NB4 (cell line): ENCODE measurements at regions not wholly inside any gene's neighbourhood (a gene's known extent, or its start where the extent isn't known, plus 50 kb on each side); places are given as distances from the start of the nearest gene placed in this dataset.

Experiments
- CTCF ChIP-seq: IDR thresholded peaks from one replicate; pipeline ENCODE4 v1.5.1; 2012; ENCODE audit warnings: low read depth, low read length
- MYC ChIP-seq: IDR thresholded peaks from 2 replicates; pipeline ENCODE4 v1.6.1; 2011; ENCODE audit warnings: low read depth, low read length
- POLR2A ChIP-seq: IDR thresholded peaks from 2 replicates; pipeline ENCODE4 v1.6.1; 2011; ENCODE audit warnings: mild to moderate bottlenecking; ENCODE audit not compliant: insufficient read length; ENCODE audit errors: extremely low read depth
- TF ChIP-seq, protein P1 (sequence below): IDR thresholded peaks from 2 replicates; pipeline ENCODE4 v1.6.1; 2011; ENCODE audit warnings: low read depth, low read length

- TF ChIP-seq CTCF (no peak), POLR2A (no peak), MYC (no peak)
- TF ChIP-seq, protein P1, sequence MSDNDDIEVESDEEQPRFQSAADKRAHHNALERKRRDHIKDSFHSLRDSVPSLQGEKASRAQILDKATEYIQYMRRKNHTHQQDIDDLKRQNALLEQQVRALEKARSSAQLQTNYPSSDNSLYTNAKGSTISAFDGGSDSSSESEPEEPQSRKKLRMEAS, result no peak
Measured at GRCh38 chr7:53214463-53214862, 179.0 kb downstream of the POM121L12 start.
